ENCODE measurements at regions not wholly inside any gene's neighbourhood (a gene's known extent, or its start where the extent isn't known, plus 50 kb on each side); places are given as distances from the start of the nearest gene placed in this dataset.

GRCh38 chr12:114287821-114288525 is 118.0 kb downstream of the TBX5 start:
- TF ChIP-seq CTCF (IDR thresholded peaks at IDR 0.05; ENCODE audit: insufficient read depth, low read length): no peak
- H3K4me3 ChIP-seq (ENCODE audit: low read depth, low read length): no peak overlapping the region
- DNase-seq (ENCODE audit: low read depth): peak; percentile 30

- no peak overlapping the region for H3K4me3 ChIP-seq (ENCODE audit: low read depth, low read length)
- no peak for DNase-seq (ENCODE audit: low read depth)
- no peak for TF ChIP-seq CTCF (IDR thresholded peaks at IDR 0.05; ENCODE audit: insufficient read depth, low read length)
Observed at GRCh38 chr12:114286145-114286544, 119.8 kb downstream of the TBX5 start.

GRCh38 chr12:114285554-114285953 is 120.4 kb downstream of the TBX5 start:
- TF ChIP-seq CTCF (IDR thresholded peaks at IDR 0.05; ENCODE audit: insufficient read depth, low read length): no peak
- DNase-seq (ENCODE audit: low read depth): no peak
- H3K4me3 ChIP-seq (ENCODE audit: low read depth, low read length): no peak overlapping the region

GRCh38 chr12:114284041-114284440 is 121.9 kb downstream of the TBX5 start:
- no peak for TF ChIP-seq CTCF (IDR thresholded peaks at IDR 0.05; ENCODE audit: insufficient read depth, low read length)

GRCh38 chr12:114275932-114276785 is 129.8 kb downstream of the TBX5 start:
- no peak overlapping the region for H3K4me3 ChIP-seq (ENCODE audit: low read depth, low read length)
- DNase-seq (ENCODE audit: low read depth): peak; percentile 71

More at GRCh38 chr12:114284041-114284440, 121.9 kb downstream of the TBX5 start:
- DNase-seq (ENCODE audit: low read depth): no peak
- no peak overlapping the region for H3K4me3 ChIP-seq (ENCODE audit: low read depth, low read length)

GRCh38 chr12:114275086-114275485 is 130.9 kb downstream of the TBX5 start:
- no peak for DNase-seq (ENCODE audit: low read depth)
- H3K4me3 ChIP-seq (ENCODE audit: low read depth, low read length): no peak overlapping the region
- no peak for TF ChIP-seq CTCF (IDR thresholded peaks at IDR 0.05; ENCODE audit: insufficient read depth, low read length)

More at GRCh38 chr12:114275932-114276785, 129.8 kb downstream of the TBX5 start:
- no peak for TF ChIP-seq CTCF (IDR thresholded peaks at IDR 0.05; ENCODE audit: insufficient read depth, low read length)
